ENCODE measurements at regions not wholly inside any gene's neighbourhood (a gene's known extent, or its start where the extent isn't known, plus 50 kb on each side); places are given as distances from the start of the nearest gene placed in this dataset.
"Not testable (repeated sequence)": the region's sequence is repeated elsewhere in the genome, so short reads cannot be mapped to it uniquely, and the experiment has no call there.

DNA sequence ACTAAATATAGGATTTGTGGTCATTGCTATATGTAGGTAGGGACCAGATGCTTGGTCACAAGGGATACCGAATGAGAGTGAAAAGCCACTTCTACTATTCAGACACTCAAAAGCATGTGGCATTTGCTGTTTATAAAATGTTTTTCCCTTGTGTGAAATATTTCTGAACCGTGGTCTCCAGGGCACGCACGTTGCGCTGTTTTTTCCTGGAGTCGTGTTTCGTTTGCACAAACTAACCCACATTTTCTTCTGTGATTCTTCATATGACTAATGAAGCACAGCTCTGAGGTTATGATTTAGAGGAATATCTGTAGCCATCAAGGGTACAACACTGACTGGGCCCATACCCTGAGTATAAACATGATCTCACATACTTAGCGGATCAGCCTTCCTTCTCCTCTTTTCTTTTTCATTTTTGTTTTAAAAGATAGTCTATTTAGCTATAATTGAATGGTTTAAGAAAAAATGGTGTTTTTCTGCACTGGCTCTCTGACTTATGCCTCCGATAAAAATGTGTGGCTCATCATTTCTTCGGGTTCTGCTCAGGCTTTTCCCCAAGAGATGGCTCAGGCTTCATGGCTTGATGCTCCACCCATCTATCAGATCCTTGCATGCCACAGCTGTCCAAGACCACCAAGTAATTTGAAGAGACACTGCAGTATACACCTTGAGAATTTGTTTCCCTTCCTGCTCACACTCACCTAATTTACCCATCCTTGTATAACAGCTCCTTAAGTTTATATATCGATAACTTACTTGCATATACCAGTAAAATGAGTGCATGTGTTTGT, 59.9 kb upstream of the HBS1L start:
- Histone ChIP-seq H3K4me1 (ENCODE audit: control insufficient read depth, insufficient read depth, low read length, poor library complexity, severe bottlenecking) (peaks cover 5% of the 10 kb centered on the region), H3K4me3 (ENCODE audit: insufficient read depth, low read depth, low read length, poor library complexity, severe bottlenecking) (no peak overlapping the region), H3K27me3 (replicated peaks; ENCODE audit: control insufficient read depth, insufficient read depth, low read length, poor library complexity, severe bottlenecking) (no peaks in the 10 kb centered on the region), H3K9me3 (ENCODE audit: control insufficient read depth, low read length) (no peaks in the 10 kb centered on the region), H3K27ac (ENCODE audit: insufficient read depth, low read length, poor library complexity, severe bottlenecking) (no peak overlapping the region), H3K36me3 (ENCODE audit: control insufficient read depth, insufficient read depth, low read length) (no peaks in the 10 kb centered on the region)
- no peak for DNase-seq

DNA sequence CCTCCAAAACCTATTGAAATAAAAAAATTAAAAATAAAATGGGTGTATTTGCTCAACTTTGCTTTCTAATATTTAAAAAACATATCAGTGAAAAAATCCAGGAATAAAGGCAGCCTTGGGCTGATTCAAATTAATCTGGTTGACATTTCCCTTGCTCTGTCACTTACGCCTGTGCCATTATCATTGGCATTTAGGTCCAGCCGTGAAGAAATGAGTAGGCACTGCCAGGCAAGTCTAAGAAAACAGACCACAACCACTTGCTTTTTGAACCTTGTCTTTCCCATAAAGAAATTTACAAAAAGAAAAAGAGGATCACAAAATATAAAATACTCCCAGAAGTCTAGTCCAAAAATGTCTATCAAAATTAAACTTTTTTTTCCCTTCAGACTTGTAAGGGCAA, 59.2 kb upstream of the HBS1L start:
- Histone ChIP-seq H3K4me3 (ENCODE audit: insufficient read depth, low read depth, low read length, poor library complexity, severe bottlenecking) (no peak overlapping the region), H3K27ac (ENCODE audit: insufficient read depth, low read length, poor library complexity, severe bottlenecking) (no peak overlapping the region), H3K4me1 (ENCODE audit: control insufficient read depth, insufficient read depth, low read length, poor library complexity, severe bottlenecking) (peaks cover 5% of the 10 kb centered on the region), H3K27me3 (replicated peaks; ENCODE audit: control insufficient read depth, insufficient read depth, low read length, poor library complexity, severe bottlenecking) (no peaks in the 10 kb centered on the region), H3K9me3 (ENCODE audit: control insufficient read depth, low read length) (no peaks in the 10 kb centered on the region), H3K36me3 (ENCODE audit: control insufficient read depth, insufficient read depth, low read length) (no peaks in the 10 kb centered on the region)
- no peak for DNase-seq

DNA sequence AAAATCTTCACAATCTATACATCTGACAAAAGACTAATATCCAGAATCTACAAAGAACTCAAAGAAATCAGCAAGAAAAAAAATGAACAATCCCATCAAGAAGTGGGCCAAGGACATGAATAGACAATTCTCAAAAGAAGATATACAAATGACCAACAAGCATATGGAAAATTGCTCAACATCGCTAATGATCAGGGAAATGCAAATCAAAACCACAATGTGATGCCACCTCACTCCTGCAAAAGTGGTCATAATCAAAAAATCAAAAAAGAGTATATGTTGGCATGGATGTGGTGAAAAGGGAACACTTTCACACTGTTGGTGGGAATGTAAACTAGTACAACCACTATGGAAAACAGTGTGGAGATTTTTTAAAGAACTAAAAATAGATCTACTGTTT, 58.3 kb upstream of the HBS1L start:
- not testable (repeated sequence) for H3K27ac ChIP-seq (ENCODE audit: insufficient read depth, low read length, poor library complexity, severe bottlenecking); DNase-seq; H3K27me3 ChIP-seq (replicated peaks; ENCODE audit: control insufficient read depth, insufficient read depth, low read length, poor library complexity, severe bottlenecking); H3K4me1 ChIP-seq (ENCODE audit: control insufficient read depth, insufficient read depth, low read length, poor library complexity, severe bottlenecking); H3K36me3 ChIP-seq (ENCODE audit: control insufficient read depth, insufficient read depth, low read length); H3K9me3 ChIP-seq (ENCODE audit: control insufficient read depth, low read length); H3K4me3 ChIP-seq (ENCODE audit: insufficient read depth, low read depth, low read length, poor library complexity, severe bottlenecking)

GRCh38 chr6:135110261-135110781, 55.7 kb upstream of the HBS1L start:
- not testable (repeated sequence) for H3K27me3 ChIP-seq (replicated peaks; ENCODE audit: control insufficient read depth, insufficient read depth, low read length, poor library complexity, severe bottlenecking); H3K9me3 ChIP-seq (ENCODE audit: control insufficient read depth, low read length); H3K27ac ChIP-seq (ENCODE audit: insufficient read depth, low read length, poor library complexity, severe bottlenecking); H3K36me3 ChIP-seq (ENCODE audit: control insufficient read depth, insufficient read depth, low read length); H3K4me1 ChIP-seq (ENCODE audit: control insufficient read depth, insufficient read depth, low read length, poor library complexity, severe bottlenecking); H3K4me3 ChIP-seq (ENCODE audit: insufficient read depth, low read depth, low read length, poor library complexity, severe bottlenecking); DNase-seq

DNA sequence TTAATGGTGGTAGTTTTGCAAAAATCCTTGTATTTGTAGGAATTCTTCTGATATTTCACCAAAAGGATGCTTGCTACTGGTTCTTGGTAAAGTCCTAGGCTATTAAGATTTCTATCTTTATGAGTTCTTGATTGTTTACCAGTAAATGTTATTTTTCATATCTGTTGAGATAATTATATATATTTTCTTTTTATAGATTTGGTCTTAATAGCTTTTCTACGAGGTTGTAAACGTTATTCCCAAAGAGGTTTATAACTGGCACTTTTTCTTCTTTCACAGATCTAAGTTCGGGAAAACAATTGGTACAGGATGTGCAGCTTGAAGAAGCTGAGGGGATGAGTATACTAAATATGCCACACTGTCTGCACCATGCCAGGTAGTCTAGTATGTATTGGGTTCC, 55.1 kb upstream of the HBS1L start:
- no peaks in the 10 kb centered on the region for H3K27me3 ChIP-seq (replicated peaks; ENCODE audit: control insufficient read depth, insufficient read depth, low read length, poor library complexity, severe bottlenecking)
- no peak overlapping the region for H3K4me3 ChIP-seq (ENCODE audit: insufficient read depth, low read depth, low read length, poor library complexity, severe bottlenecking)
- no peak for DNase-seq
- no peak overlapping the region for H3K27ac ChIP-seq (ENCODE audit: insufficient read depth, low read length, poor library complexity, severe bottlenecking)
- no peaks in the 10 kb centered on the region for H3K36me3 ChIP-seq (ENCODE audit: control insufficient read depth, insufficient read depth, low read length)
- no peaks in the 10 kb centered on the region for H3K4me1 ChIP-seq (ENCODE audit: control insufficient read depth, insufficient read depth, low read length, poor library complexity, severe bottlenecking)
- H3K9me3 ChIP-seq (ENCODE audit: control insufficient read depth, low read length) = no peaks in the 10 kb centered on the region

DNA sequence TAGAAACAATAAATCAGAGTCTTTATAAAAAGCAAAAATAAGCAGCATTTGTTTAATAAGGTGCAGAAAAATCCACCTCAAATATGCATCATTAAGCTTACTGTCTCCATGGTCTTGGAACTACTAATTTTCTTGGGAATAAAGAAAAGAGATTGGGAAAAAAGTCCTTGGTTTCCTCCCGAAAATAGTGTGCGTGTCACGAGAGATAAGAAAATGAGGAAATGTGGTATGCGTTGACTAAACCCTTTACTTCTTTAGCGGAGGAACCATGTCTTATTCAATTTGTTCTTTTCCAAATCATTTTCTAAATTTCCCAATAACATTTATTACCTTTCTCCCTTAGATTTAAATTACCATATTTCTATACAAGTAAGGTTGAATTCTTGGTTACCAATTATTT, 54.1 kb upstream of the HBS1L start:
- no peak overlapping the region for H3K4me3 ChIP-seq (ENCODE audit: insufficient read depth, low read depth, low read length, poor library complexity, severe bottlenecking)
- H3K27ac ChIP-seq (ENCODE audit: insufficient read depth, low read length, poor library complexity, severe bottlenecking) = no peak overlapping the region
- H3K4me1 ChIP-seq (ENCODE audit: control insufficient read depth, insufficient read depth, low read length, poor library complexity, severe bottlenecking) = no peaks in the 10 kb centered on the region
- H3K9me3 ChIP-seq (ENCODE audit: control insufficient read depth, low read length) = no peaks in the 10 kb centered on the region
- no peaks in the 10 kb centered on the region for H3K27me3 ChIP-seq (replicated peaks; ENCODE audit: control insufficient read depth, insufficient read depth, low read length, poor library complexity, severe bottlenecking)
- no peak for DNase-seq
- no peaks in the 10 kb centered on the region for H3K36me3 ChIP-seq (ENCODE audit: control insufficient read depth, insufficient read depth, low read length)

DNA sequence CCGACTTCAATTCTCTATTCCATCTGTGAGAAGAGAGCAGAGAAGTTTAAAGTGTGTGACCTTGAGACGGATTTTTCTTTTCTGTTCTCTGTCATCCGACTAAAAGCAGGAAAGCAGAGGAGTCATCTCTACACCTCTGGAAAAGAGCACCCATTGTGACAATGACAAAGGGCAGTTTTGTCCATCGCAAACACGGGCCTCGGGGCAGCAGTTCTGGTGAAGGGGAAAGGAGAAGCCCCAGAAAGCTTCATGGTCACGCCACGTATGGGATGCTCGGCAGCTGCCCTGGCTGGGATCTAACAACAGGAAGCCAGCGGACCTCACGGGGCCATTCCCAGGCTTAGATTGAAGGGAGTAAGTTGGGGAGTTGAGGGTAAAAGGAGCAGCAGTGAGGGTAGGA, 52.0 kb upstream of the HBS1L start:
- no peaks in the 10 kb centered on the region for H3K36me3 ChIP-seq (ENCODE audit: control insufficient read depth, insufficient read depth, low read length)
- no peak overlapping the region for H3K4me3 ChIP-seq (ENCODE audit: insufficient read depth, low read depth, low read length, poor library complexity, severe bottlenecking)
- no peak overlapping the region for H3K27ac ChIP-seq (ENCODE audit: insufficient read depth, low read length, poor library complexity, severe bottlenecking)
- no peaks in the 10 kb centered on the region for H3K9me3 ChIP-seq (ENCODE audit: control insufficient read depth, low read length)
- no peaks in the 10 kb centered on the region for H3K27me3 ChIP-seq (replicated peaks; ENCODE audit: control insufficient read depth, insufficient read depth, low read length, poor library complexity, severe bottlenecking)
- DNase-seq = no peak
- H3K4me1 ChIP-seq (ENCODE audit: control insufficient read depth, insufficient read depth, low read length, poor library complexity, severe bottlenecking) = no peaks in the 10 kb centered on the region

DNA sequence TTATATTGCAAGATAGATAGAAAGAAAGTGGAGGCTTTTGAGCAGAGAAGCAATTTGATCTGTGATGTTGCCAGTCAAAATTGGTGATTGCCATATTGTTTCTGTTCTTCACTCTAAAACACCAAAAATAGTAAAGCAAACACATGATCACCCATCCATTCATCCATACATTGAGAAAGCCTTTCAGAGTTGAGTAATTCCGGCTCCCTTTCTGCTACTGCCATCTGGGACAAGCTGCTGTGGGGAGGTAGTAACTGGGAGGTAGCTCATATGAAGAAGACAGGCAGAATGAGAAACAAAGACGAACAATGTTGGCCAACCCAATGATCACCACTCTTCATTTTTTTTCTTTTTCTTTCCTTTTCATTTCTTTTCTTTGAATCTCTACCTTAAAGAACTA, 51.1 kb upstream of the HBS1L start:
- DNase-seq = no peak
- no peaks in the 10 kb centered on the region for H3K4me1 ChIP-seq (ENCODE audit: control insufficient read depth, insufficient read depth, low read length, poor library complexity, severe bottlenecking)
- no peak overlapping the region for H3K4me3 ChIP-seq (ENCODE audit: insufficient read depth, low read depth, low read length, poor library complexity, severe bottlenecking)
- no peaks in the 10 kb centered on the region for H3K36me3 ChIP-seq (ENCODE audit: control insufficient read depth, insufficient read depth, low read length)
- no peaks in the 10 kb centered on the region for H3K9me3 ChIP-seq (ENCODE audit: control insufficient read depth, low read length)
- no peak overlapping the region for H3K27ac ChIP-seq (ENCODE audit: insufficient read depth, low read length, poor library complexity, severe bottlenecking)
- H3K27me3 ChIP-seq (replicated peaks; ENCODE audit: control insufficient read depth, insufficient read depth, low read length, poor library complexity, severe bottlenecking) = no peaks in the 10 kb centered on the region

GRCh38 chr6:135105299-135105698, 50.7 kb upstream of the HBS1L start:
- DNase-seq = no peak
- H3K9me3 ChIP-seq (ENCODE audit: control insufficient read depth, low read length) = no peaks in the 10 kb centered on the region
- H3K27ac ChIP-seq (ENCODE audit: insufficient read depth, low read length, poor library complexity, severe bottlenecking) = no peak overlapping the region
- H3K4me3 ChIP-seq (ENCODE audit: insufficient read depth, low read depth, low read length, poor library complexity, severe bottlenecking) = no peak overlapping the region
- H3K4me1 ChIP-seq (ENCODE audit: control insufficient read depth, insufficient read depth, low read length, poor library complexity, severe bottlenecking) = no peaks in the 10 kb centered on the region
- no peaks in the 10 kb centered on the region for H3K27me3 ChIP-seq (replicated peaks; ENCODE audit: control insufficient read depth, insufficient read depth, low read length, poor library complexity, severe bottlenecking)
- no peaks in the 10 kb centered on the region for H3K36me3 ChIP-seq (ENCODE audit: control insufficient read depth, insufficient read depth, low read length)

All from effector memory CD4-positive, alpha-beta T cell (primary cell).